Parathyroid adenoma (tissue), 2 donors: ENCODE measurements at regions not wholly inside any gene's neighbourhood (a gene's known extent, or its start where the extent isn't known, plus 50 kb on each side); places are given as distances from the start of the nearest gene placed in this dataset.

ENCODE experiments used
- H2AFZ ChIP-seq: fragments of 300-600 bp; sonication (generic); one replicate; pipeline ENCODE4 v1.7.0; 2017; ENCODE audit warnings: antibody characterized with exemption, mild to moderate bottlenecking
- H3K27ac ChIP-seq: fragments of 300-600 bp; sonication (generic); one replicate; pipeline ENCODE4 v1.7.0; 2017
- H3K27me3 ChIP-seq: fragments of 300-600 bp; sonication (generic); one replicate; pipeline ENCODE4 v1.7.0; 2017; ENCODE audit warnings: low read length; ENCODE audit not compliant: control insufficient read depth, insufficient read depth
- H3K36me3 ChIP-seq: fragments of 300-600 bp; sonication (generic); one replicate; pipeline ENCODE4 v1.7.0; 2017; ENCODE audit warnings: low read length; ENCODE audit not compliant: control insufficient read depth, insufficient read depth
- H3K4me1 ChIP-seq: fragments of 300-600 bp; sonication (generic); one replicate; pipeline ENCODE4 v1.7.0; 2017; ENCODE audit warnings: control low read depth
- H3K4me2 ChIP-seq: fragments of 300-600 bp; sonication (generic); one replicate; pipeline ENCODE4 v1.7.0; 2017; ENCODE audit warnings: low read length
- H3K4me3 ChIP-seq: fragments of 300-600 bp; sonication (generic); one replicate; pipeline ENCODE4 v1.7.0; 2017; ENCODE audit warnings: low read depth, low read length
- H3K79me2 ChIP-seq: fragments of 300-600 bp; sonication (generic); one replicate; pipeline ENCODE4 v1.7.0; 2017; ENCODE audit warnings: control low read depth
- H3K9ac ChIP-seq: fragments of 300-600 bp; sonication (generic); one replicate; pipeline ENCODE4 v1.7.0; 2017; ENCODE audit warnings: mild to moderate bottlenecking
- H3K9me3 ChIP-seq: fragments of 300-600 bp; sonication (generic); one replicate; pipeline ENCODE4 v1.7.0; 2017; ENCODE audit warnings: low read length; ENCODE audit not compliant: control insufficient read depth
- CTCF ChIP-seq: fragments of 300-600 bp; sonication (generic); IDR thresholded peaks from one replicate; pipeline ENCODE4 v1.7.0; 2017; ENCODE audit warnings: antibody characterized with exemption, mild to moderate bottlenecking
- donor health status: primary hyperparathyroidism.

DNA sequence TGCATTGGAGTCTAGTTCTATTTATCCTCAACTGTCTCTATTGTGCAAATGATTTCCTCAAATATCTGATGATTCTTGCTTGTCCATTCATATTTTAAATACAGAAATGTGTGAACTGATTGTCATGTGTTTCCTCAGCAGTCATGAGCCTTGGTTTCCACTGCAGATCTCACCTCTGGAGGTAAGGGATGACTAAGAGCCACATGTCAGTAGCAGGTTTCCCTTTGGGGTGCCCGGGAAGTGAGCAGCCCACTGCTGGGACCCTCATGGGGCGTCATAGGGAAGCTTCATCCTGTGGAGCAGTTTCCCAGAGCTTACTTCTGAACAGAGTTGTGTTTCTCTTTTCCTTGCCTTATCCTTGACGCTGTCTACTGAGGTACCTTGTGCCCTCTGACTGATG, 149.2 kb upstream of the TOPAZ1 start:
- Histone ChIP-seq H3K36me3 (no peaks in the 10 kb centered on the region), H3K79me2 (no peaks in the 10 kb centered on the region), H3K27me3 (no peaks in the 10 kb centered on the region), H2AFZ (no peak overlapping the region), H3K27ac (no peak overlapping the region), H3K4me1 (no peaks in the 10 kb centered on the region), H3K9me3 (no peaks in the 10 kb centered on the region), H3K4me2 (no peak overlapping the region), H3K4me3 (no peak overlapping the region), H3K9ac (no peak overlapping the region)
- TF ChIP-seq CTCF, result no peak

- Histone ChIP-seq H3K27me3 (no peaks in the 10 kb centered on the region), H3K27ac (no peak overlapping the region), H3K4me3 (no peak overlapping the region), H3K4me1 (no peaks in the 10 kb centered on the region), H3K9me3 (no peaks in the 10 kb centered on the region), H3K9ac (no peak overlapping the region), H3K79me2 (no peaks in the 10 kb centered on the region), H2AFZ (no peak overlapping the region), H3K36me3 (no peaks in the 10 kb centered on the region), H3K4me2 (no peak overlapping the region)
- no peak for TF ChIP-seq CTCF
These were observed 148.2 kb upstream of the TOPAZ1 start for GRCh38 chr3:44093531-44093930.

GRCh38 chr3:44098656-44099415, 142.8 kb upstream of the TOPAZ1 start:
- Histone ChIP-seq H3K9ac (no peak overlapping the region), H3K9me3 (no peaks in the 10 kb centered on the region), H3K4me1 (peaks cover 7% of the 10 kb centered on the region), H3K4me2 (no peak overlapping the region), H3K27me3 (no peaks in the 10 kb centered on the region), H3K27ac (no peak overlapping the region), H2AFZ (no peak overlapping the region), H3K79me2 (no peaks in the 10 kb centered on the region), H3K4me3 (no peak overlapping the region), H3K36me3 (no peaks in the 10 kb centered on the region)
- no peak for TF ChIP-seq CTCF

DNA sequence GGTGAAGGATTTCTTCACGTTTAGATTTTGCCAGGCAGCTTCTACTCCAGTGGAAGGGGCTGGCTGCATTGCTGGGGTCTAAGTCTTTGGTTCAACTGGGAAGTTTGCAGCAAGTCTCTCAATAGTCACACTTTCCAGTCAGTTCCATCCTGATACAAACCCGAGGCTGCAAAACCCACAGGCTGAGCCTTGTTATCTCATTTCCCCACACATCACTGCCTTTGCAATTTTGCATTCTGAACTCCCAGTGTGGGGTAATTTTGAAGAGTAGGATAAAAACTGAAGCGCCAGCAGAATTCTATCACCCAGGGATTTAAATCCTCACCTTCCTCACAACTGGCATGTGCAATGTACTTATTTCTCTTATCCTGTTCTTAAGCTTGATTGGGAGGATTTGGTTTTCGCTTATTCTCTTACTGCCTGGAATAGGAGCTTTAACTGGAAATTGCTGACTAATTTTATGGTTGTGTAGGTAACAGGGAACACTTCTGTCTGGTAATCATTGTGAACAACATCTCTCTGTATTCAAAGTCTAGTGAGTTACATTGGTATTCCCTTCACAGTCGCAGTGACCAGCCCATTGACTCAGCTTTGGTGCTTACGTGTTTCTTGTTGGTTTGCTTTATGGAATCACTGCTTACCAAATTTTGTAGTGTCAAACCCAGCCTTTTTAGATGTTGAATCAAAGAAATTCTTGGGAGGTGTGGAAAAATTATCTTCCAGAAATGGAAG, 142.0 kb upstream of the TOPAZ1 start:
- H3K4me2 ChIP-seq, result no peak overlapping the region
- no peak overlapping the region for H3K4me3 ChIP-seq
- no peak for TF ChIP-seq CTCF
- H3K27ac ChIP-seq, result no peak overlapping the region
- H3K27me3 ChIP-seq, result no peaks in the 10 kb centered on the region
- no peaks in the 10 kb centered on the region for H3K36me3 ChIP-seq
- no peaks in the 10 kb centered on the region for H3K9me3 ChIP-seq
- H3K79me2 ChIP-seq, result no peaks in the 10 kb centered on the region
- no peak overlapping the region for H3K9ac ChIP-seq
- H2AFZ ChIP-seq, result no peak overlapping the region
- H3K4me1 ChIP-seq, result peaks cover 7% of the 10 kb centered on the region
